ENCODE measurements at regions not wholly inside any gene's neighbourhood (a gene's known extent, or its start where the extent isn't known, plus 50 kb on each side); places are given as distances from the start of the nearest gene placed in this dataset.
A peak's percentile ranks its signal among the peaks of the same experiment; 100 is the strongest.

DNA sequence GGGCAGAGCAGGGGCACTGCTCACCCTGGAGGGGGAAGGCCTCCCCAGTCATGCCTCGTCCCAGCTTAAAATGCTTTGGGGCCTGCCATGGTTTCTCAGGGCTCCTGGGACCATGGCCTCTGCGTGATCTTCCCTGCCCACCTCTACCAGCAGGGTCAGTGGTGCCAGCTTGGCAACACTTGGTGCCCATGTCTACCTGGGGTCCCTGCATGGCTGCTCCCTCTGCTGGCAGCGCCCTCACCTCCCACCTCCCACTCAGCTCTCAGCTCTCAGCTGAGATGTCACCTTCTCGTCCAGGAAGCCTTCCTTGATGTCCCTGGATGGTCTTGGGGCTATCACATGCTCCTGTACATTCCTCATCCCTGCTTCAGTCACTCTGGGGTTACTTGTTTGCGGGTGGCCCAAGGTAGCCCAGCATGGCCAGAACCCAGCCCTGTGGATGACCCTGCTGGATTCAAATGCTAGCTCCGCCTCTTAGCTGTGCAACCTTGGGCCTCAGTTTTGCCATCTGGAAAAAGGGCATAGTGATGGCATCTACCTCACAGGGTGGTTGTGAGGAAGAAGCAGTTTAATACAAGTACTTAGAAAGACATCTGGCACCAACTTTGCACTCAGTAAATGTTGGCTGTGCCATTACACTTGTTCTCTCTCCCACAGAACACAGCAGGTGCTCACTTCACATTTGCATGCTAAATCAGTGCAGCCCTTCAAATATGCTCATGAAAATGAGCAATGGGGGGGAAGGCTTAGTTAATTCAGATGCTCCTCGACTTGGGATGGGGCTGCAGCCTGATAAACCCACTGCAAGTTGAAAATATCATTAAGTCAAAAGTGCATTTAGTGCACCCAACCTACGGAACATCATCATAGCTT is 53.5 kb upstream of the PTPN1 start:
- TF ChIP-seq, protein P1, sequence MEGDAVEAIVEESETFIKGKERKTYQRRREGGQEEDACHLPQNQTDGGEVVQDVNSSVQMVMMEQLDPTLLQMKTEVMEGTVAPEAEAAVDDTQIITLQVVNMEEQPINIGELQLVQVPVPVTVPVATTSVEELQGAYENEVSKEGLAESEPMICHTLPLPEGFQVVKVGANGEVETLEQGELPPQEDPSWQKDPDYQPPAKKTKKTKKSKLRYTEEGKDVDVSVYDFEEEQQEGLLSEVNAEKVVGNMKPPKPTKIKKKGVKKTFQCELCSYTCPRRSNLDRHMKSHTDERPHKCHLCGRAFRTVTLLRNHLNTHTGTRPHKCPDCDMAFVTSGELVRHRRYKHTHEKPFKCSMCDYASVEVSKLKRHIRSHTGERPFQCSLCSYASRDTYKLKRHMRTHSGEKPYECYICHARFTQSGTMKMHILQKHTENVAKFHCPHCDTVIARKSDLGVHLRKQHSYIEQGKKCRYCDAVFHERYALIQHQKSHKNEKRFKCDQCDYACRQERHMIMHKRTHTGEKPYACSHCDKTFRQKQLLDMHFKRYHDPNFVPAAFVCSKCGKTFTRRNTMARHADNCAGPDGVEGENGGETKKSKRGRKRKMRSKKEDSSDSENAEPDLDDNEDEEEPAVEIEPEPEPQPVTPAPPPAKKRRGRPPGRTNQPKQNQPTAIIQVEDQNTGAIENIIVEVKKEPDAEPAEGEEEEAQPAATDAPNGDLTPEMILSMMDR (conservative IDR thresholded peaks at IDR 0.05; ENCODE audit: low read length) = peak; percentile 52
- TF ChIP-seq EZH2phosphoT487 (IDR thresholded peaks at IDR 0.05; ENCODE audit: borderline replicate concordance) = no peak

All from Loucy (cell line).